Endodermal cell (in vitro differentiated cells): ENCODE measurements at regions not wholly inside any gene's neighbourhood (a gene's known extent, or its start where the extent isn't known, plus 50 kb on each side); places are given as distances from the start of the nearest gene placed in this dataset.

ENCODE experiments used
- DNase-seq: peaks from one replicate; pipeline ENCODE4 v3.0.0-alpha.2; 2017
- H3K27ac ChIP-seq: 2 replicates; pipeline ENCODE4 v1.5.1; 2013; ENCODE audit warnings: mild to moderate bottlenecking, low read depth, low read length, moderate library complexity
- H3K27me3 ChIP-seq: 2 replicates; pipeline ENCODE4 v1.6.1; 2013; ENCODE audit warnings: mild to moderate bottlenecking, low read length, moderate library complexity; ENCODE audit not compliant: insufficient read depth, control insufficient read depth, poor library complexity, severe bottlenecking
- H3K36me3 ChIP-seq: 2 replicates; pipeline ENCODE4 v1.7.0; 2013; ENCODE audit warnings: mild to moderate bottlenecking, low read length, moderate library complexity; ENCODE audit not compliant: control insufficient read depth, insufficient read depth
- H3K4me1 ChIP-seq: one replicate; pipeline ENCODE4 v1.7.0; 2013; ENCODE audit warnings: low read length; ENCODE audit not compliant: control insufficient read depth, insufficient read depth
- H3K4me3 ChIP-seq: 2 replicates; pipeline ENCODE4 v1.5.1; 2013; ENCODE audit warnings: mild to moderate bottlenecking, low read length, moderate library complexity
- H3K9ac ChIP-seq: 2 replicates; pipeline ENCODE4 v1.6.1; 2013; ENCODE audit warnings: mild to moderate bottlenecking, low read length, moderate library complexity; ENCODE audit not compliant: poor library complexity, severe bottlenecking; ENCODE audit errors: extremely low read depth
- H3K9me3 ChIP-seq: 2 replicates; pipeline ENCODE4 v1.6.1; 2013; ENCODE audit warnings: mild to moderate bottlenecking, low read length, moderate library complexity; ENCODE audit not compliant: control insufficient read depth
- H3K27ac Mint-ChIP-seq: 2 replicates; pipeline ENCODE4 v1.8.0; 2020; ENCODE audit warnings: mixed read lengths
- H3K27me3 Mint-ChIP-seq: 2 replicates; pipeline ENCODE4 v1.8.0; 2021; ENCODE audit warnings: mild to moderate bottlenecking, mixed read lengths; ENCODE audit not compliant: insufficient read depth
- H3K36me3 Mint-ChIP-seq: 2 replicates; pipeline ENCODE4 v1.8.0; 2020; ENCODE audit warnings: low read depth, mixed read lengths
- H3K4me1 Mint-ChIP-seq: 2 replicates; pipeline ENCODE4 v1.8.0; 2020; ENCODE audit warnings: mixed read lengths
- H3K4me3 Mint-ChIP-seq: 2 replicates; pipeline ENCODE4 v1.8.0; 2020; ENCODE audit warnings: mild to moderate bottlenecking, moderate library complexity, mixed read lengths
- H3K9me3 Mint-ChIP-seq: 2 replicates; pipeline ENCODE4 v1.8.0; 2020; ENCODE audit warnings: mild to moderate bottlenecking, mixed read lengths
- WGBS, 2 experiments: methylation state at CpG; one replicate each; pipeline versions ENCODE4 v1.1.5 to v1.1.7; 2013; ENCODE audit warnings: missing lambda C conversion rate in 2 of 2, mixed read lengths in 1 of 2; ENCODE audit not compliant: insufficient coverage in 1 of 2, insufficient read length in 1 of 2; 5-methylcytosine and 5-hydroxymethylcytosine counted together
- TF ChIP-seq, protein P1 (sequence below): fragments of 200-600 bp; sonication (generic); conservative IDR thresholded peaks from 2 replicates; pipeline ENCODE4 v1.5.0; 2021; ENCODE audit warnings: antibody characterized with exemption, mild to moderate bottlenecking

DNA sequence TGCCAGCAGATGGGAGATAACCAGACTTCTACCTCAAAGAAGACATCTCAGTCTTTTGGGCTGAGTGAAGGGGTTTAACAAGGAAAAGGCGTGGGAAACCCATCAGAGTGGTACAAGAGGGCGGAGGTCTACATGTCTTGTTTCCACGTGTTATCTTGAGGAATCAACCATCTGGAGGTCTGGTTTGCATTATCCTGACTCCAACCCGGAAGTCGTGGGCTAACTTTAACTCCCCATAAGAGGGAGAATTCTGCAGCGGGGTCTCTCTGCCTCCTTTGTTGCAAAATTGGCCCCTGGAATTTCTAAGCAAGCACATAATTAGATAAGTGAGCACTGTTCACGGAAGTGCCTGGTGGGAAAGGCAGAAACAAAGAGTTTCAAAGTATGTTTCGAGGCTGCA, 398.7 kb upstream of the C16orf82 start:
- H3K4me3 Mint-ChIP-seq: no peak overlapping the region
- H3K9me3 Mint-ChIP-seq: no peaks in the 10 kb centered on the region
- H3K4me1 ChIP-seq: no peaks in the 10 kb centered on the region
- H3K27ac ChIP-seq: no peak overlapping the region
- TF ChIP-seq, protein P1, sequence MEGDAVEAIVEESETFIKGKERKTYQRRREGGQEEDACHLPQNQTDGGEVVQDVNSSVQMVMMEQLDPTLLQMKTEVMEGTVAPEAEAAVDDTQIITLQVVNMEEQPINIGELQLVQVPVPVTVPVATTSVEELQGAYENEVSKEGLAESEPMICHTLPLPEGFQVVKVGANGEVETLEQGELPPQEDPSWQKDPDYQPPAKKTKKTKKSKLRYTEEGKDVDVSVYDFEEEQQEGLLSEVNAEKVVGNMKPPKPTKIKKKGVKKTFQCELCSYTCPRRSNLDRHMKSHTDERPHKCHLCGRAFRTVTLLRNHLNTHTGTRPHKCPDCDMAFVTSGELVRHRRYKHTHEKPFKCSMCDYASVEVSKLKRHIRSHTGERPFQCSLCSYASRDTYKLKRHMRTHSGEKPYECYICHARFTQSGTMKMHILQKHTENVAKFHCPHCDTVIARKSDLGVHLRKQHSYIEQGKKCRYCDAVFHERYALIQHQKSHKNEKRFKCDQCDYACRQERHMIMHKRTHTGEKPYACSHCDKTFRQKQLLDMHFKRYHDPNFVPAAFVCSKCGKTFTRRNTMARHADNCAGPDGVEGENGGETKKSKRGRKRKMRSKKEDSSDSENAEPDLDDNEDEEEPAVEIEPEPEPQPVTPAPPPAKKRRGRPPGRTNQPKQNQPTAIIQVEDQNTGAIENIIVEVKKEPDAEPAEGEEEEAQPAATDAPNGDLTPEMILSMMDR: no peak
- H3K27me3 ChIP-seq: no peaks in the 10 kb centered on the region
- H3K4me1 Mint-ChIP-seq: peaks cover 7% of the 10 kb centered on the region
- H3K36me3 ChIP-seq: no peaks in the 10 kb centered on the region
- no peak overlapping the region for H3K4me3 ChIP-seq
- H3K27me3 Mint-ChIP-seq: no peaks in the 10 kb centered on the region
- no peaks in the 10 kb centered on the region for H3K9me3 ChIP-seq
- no peak overlapping the region for H3K27ac Mint-ChIP-seq
- DNase-seq: no peak
- 87% methylated on average over 7 to 8 of the region's 8 CpGs for whole genome bisulfite sequencing, 2 experiments
- H3K36me3 Mint-ChIP-seq: no peaks in the 10 kb centered on the region
- H3K9ac ChIP-seq: no peak overlapping the region

DNA sequence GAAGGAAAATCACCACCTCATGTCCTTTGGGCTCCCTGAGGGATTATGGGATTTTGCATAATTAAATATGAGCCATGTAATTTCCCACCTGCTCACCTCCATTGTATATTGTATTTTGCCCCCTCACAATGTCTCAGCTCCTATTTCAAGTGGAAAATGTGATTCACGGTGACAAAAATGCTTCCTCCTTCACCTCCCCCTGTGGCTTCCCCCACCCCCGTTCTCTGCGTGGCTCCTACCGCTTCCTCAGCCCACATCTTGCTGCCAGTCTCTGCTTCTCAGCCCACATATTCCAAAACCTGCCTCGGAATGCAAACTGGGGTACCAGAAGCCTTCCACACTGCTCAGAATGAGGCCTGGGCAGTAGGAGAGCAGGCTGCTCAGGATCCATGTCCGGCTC, 394.5 kb upstream of the C16orf82 start:
- no peaks in the 10 kb centered on the region for H3K36me3 Mint-ChIP-seq
- WGBS, 2 experiments: 76 to 80% methylated on average over 2 to 6 of the region's 6 CpGs
- H3K36me3 ChIP-seq: no peaks in the 10 kb centered on the region
- H3K9me3 ChIP-seq: no peaks in the 10 kb centered on the region
- no peak for DNase-seq
- peaks cover 2% of the 10 kb centered on the region for H3K4me1 Mint-ChIP-seq
- no peak overlapping the region for H3K4me3 ChIP-seq
- H3K9me3 Mint-ChIP-seq: no peaks in the 10 kb centered on the region
- TF ChIP-seq, protein P1: no peak
- no peak overlapping the region for H3K27ac Mint-ChIP-seq
- no peaks in the 10 kb centered on the region for H3K27me3 ChIP-seq
- H3K4me3 Mint-ChIP-seq: no peak overlapping the region
- H3K27me3 Mint-ChIP-seq: peaks cover 3% of the 10 kb centered on the region
- no peaks in the 10 kb centered on the region for H3K4me1 ChIP-seq
- no peak overlapping the region for H3K27ac ChIP-seq
- no peak overlapping the region for H3K9ac ChIP-seq

DNA sequence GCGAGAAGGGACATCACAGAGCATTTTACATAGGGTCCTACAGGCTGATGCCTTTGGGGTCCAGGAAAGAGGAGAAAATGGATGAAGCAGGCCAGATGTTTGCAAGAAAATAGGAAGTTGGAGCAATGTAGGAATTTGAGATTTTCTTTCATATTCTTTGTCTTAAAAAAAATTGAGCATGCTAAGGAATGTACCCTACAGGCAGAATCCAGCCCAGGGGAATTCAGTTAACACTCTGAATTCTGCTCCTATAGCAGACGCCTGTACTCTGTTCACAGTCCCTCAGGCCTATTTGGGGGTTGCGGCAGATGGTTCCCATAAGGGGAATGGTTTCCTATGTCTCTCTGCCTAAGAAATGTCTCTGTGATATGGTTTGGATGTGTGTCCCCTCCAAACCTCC, 393.7 kb upstream of the C16orf82 start:
- Histone ChIP-seq H3K9ac (no peak overlapping the region), H3K4me1 (no peaks in the 10 kb centered on the region), H3K36me3 (no peaks in the 10 kb centered on the region), H3K4me3 (no peak overlapping the region), H3K27me3 (no peaks in the 10 kb centered on the region), H3K9me3 (no peaks in the 10 kb centered on the region), H3K27ac (no peak overlapping the region)
- Mint-ChIP-seq H3K4me3 (no peak overlapping the region), H3K27me3 (peaks cover 3% of the 10 kb centered on the region), H3K9me3 (no peaks in the 10 kb centered on the region), H3K27ac (no peak overlapping the region), H3K36me3 (no peaks in the 10 kb centered on the region), H3K4me1 (no peaks in the 10 kb centered on the region)
- WGBS, 2 experiments: 90% methylated on average over 3 of the region's 3 CpGs; no CpG with 5 or more reads in 1 of the 2 experiments
- TF ChIP-seq, protein P1: no peak
- DNase-seq: no peak
